ENCODE measurements at regions not wholly inside any gene's neighbourhood (a gene's known extent, or its start where the extent isn't known, plus 50 kb on each side); places are given as distances from the start of the nearest gene placed in this dataset.
"Not testable (repeated sequence)": the region's sequence is repeated elsewhere in the genome, so short reads cannot be mapped to it uniquely, and the experiment has no call there.

DNA sequence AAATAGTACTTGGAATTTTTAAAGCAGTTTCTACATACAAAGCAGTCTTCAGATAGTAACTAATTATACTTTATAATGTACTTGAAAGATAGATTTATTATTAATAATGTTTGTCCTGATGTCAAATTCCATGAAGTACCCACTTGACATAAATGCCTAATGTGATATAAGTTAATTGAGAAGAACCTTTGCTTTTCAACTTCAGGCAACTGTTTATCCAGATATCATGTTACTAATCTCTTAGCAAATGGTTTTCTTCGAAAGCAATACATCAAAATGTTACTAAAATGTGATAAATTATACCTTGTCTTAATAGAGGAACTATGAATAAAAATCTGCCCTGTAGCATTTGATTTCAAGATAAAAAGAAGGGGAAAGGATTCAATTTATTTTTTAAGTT, 146.8 kb upstream of the FBXL17 start:
- DNase-seq: no peak

DNA sequence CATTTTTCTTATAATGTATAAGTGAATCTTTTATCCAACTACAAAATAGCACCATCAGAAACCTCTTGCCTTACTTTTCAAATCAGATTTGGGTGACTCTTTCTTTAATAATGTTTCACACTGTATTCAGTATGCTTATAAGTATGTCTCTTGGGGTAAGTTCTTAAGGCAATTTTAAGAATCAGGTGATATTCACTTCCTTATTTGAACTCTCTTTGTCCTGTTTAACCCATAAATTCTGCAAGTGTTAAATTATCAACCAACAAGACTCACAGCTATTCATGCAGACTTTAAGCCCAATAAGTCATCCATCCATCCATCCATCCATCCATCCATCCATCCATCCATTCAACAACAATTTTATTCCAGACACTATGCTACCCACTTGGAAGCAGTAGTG, 142.7 kb upstream of the FBXL17 start:
- DNase-seq: no peak

DNA sequence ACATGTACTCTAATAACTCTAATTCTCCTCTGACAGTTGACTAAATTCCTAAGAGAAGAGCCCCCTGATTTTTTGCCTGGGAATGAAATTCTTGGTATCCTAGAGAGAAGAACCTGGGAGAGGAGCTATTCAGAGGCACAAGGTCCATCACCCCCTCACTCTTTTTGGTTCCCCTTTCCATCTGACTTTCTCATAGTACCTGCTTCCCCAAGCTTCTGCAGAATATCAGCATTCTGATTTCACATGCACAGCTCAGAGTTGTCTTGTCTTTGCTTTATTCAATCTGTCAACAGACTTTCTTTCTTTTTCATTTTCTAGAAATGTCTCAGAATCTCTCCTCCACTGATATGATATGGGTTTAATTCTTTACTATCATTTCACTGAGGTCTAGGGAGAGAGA, 141.5 kb upstream of the FBXL17 start:
- DNase-seq: no peak

DNA sequence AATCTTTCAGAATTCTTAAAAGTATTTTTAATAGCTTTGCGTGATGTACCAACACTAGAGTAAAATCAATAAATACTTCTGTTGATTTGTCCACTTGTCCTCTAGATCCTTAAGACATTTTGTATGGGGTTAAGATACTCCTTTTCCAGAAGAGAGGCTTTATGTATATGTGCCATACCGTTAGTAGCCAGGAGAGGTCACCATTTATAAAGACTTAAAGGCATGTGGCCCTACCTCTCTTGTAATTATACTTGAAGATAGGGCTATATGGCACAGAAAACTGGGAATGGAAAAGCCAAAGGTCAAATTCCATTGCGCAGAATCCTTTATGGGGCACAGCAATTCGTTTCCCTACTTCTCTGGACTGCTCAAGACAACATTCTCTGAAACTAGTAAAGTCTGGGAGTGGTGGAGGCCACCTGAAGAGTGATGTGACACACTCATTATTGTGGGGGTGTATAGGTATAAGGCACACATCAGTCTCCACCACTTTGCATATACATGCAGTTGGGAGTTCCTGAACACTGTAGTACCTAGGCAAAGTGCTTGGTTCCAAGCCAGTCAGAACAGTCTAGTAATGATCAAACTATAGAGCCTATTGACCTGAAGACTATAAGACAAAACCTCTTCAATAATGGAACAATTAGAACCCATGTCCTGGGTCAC, 140.1 kb upstream of the FBXL17 start:
- DNase-seq: peak; percentile 37

DNA sequence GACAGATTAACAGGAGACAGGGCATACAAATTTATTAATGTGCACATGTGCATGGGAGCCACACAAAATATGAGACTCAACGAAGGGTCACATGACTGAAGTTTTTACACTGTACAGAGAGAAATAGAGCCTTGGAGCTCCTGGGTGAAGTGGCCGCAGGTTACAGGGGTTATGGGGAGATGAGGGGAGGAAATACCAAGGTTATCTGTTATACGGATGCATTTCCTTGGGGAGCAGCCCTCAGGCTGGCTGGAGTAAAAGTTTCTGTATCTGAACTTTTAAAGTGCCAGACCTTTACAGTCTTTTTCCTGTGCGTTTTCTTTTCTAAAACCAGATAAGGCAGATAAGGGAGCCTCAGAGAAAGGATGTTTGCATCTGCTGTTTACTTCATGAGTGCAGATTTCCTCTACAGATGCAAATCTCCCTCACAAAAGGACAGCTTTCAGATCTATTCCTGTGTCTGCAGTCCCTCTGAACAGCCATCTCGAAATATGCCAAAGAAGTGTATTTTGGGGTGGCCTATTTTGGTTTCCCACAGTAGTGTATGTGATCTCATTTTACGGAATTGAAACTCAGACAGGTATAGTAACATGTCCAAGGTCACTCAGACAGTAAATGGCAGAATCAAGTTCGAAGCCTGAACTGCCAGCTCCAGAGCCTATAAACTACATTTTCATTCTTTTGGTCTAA, 139.3 kb upstream of the FBXL17 start:
- no peak for DNase-seq

DNA sequence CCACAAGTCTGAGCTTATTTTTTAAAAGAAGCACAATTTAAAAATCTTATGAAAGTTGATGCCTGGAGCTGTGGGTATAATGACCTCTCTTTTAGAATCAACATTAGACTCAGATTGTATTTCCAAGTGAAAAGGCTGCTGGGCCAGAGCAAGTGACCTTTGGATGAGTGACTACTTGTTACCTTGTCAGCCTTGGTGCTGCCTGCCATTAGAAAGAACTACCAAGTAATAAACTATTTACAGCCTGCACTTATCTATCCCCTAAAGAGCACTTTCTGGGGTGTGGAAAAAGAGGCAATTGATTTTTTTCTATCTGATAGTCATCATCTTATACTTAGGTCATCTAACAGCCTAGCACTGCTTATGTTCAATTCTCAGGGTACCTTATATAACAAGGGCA, 134.9 kb upstream of the FBXL17 start:
- no peak for DNase-seq

DNA sequence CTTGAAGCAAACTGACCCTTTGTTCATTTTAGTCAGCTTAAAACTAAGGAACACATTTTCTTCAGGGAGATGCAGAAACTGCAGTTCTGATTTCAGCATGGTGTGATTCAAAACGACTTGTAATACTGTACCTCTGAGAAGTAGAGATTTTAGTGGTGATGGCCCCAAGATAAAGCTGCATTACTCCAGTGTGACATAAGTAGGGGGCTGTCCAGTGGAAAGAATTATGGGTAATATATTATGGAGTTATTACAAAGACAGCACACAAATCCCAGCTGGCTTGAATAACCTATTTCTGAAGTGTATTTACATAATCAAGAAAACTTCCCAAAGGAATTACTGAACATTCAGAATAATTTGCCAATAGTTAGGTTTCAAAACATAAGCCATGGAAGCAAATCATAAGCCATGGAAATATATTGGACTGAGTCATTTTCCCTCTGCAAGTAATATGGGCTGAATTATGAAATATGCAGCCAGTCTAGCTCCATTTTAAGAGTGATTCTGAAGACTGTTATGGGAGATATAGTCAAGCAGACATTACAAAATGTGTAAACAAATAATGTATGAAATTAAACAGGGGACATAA, 133.7 kb upstream of the FBXL17 start:
- DNase-seq: no peak

DNA sequence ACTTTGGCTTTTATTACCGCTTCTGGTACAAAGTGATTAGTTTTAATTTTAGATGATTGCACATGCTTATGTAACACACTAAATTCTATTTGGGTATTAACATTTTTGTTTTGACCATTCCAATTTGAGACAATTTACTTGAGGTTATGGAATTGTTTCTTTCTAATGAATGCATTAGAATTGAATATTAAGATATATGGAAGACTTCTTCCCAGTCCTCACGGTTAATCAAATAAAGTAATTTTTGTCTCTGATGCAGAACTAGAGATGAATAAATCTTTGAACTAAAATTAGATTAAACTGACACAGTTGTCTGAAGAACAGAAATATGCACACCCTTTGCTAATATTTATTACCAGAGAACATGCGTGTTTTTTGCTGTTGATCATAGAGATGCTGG, 127.1 kb upstream of the FBXL17 start:
- DNase-seq: no peak

DNA sequence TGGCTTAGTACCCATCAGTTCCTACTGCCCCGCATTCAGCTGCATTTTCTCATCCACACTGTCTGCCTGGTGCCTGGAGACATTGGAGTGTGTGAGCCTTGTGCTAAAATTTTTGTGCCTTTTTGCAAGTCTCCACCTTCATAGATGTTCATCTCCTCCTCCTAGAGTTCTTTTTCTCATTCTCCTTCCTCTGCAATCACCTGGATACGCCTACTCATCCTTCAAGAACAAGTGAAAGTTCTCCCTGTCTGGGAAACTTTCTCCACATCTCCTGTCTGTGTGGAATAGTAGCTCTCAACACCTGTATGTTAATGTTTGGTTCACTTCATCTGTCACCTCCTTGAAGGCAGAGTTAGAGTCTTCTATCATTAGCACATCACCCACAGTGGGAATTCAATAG, 125.7 kb upstream of the FBXL17 start:
- no peak for DNase-seq

DNA sequence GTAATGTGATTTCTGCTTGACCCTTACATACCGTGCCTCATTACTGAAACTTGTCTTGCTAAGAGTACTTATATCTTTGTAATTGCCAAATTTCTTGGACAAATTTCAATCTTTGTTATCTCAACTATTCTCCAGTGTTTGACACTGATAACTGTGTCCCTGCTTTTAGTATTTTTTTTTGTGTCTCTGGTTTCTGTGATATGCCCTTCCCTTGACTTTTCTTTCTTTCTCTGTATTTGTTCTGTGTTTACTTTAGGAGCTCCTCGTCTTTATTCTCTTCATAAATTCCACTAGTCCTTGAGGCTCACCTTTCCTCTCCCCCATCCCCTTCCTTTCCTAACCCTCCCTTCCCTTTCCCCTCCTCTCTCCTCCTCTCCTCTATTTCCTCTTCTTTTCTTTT, 123.7 kb upstream of the FBXL17 start:
- DNase-seq: no peak

DNA sequence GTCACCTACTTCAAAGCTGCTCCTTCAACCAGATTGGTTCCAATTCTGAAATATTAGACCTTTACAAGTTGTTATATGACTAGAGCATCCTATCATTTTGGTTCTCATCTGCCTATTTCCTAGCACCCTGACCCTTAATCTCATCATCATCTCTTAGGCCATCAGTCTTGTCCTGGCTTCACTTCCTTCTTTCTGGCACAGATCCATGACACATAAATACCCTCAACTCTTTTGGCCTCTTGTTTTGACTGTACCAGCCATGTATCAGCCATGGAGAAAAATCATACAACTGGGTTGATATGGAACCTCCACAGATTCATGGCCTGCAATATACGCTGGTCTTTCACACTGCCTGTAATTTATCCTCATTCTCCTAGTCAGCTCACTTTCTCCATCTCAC, 123.1 kb upstream of the FBXL17 start:
- DNase-seq: no peak

DNA sequence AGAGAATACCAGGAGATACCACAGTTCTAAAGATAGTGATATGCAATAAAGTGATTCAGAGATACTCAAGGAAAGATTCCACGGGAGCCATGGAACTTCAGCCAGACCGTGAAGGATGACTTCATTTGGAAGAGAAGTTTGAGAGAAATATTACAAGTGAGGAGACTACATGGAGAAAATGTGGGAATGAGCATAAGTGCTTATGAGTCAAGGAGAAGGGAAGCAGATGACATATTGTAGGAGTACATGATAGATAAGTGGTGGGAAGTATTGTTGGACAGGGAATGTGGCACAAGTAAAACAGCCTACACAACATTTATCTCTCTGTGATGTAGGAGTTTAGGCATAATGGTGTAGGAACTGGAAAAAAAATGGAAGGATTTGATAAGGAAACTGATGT, 122.1 kb upstream of the FBXL17 start:
- DNase-seq: peak; percentile 68

DNA sequence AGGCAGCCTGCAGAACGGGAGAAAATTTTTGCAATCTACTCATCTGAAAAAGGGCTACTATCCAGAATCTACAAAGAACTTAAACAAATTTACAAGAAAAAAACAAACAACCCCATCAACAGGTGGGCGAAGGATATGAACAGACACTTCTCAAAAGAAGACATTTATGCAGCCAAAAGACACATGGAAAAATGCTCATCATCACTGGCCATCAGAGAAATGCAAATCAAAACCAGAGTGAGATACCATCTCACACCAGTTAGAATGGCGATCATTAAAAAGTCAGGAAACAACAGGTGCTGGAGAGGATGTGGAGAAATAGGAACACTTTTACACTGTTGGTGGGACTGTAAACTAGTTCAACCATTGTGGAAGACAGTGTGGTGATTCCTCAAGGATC, 113.7 kb upstream of the FBXL17 start:
- DNase-seq: not testable (repeated sequence)

DNA sequence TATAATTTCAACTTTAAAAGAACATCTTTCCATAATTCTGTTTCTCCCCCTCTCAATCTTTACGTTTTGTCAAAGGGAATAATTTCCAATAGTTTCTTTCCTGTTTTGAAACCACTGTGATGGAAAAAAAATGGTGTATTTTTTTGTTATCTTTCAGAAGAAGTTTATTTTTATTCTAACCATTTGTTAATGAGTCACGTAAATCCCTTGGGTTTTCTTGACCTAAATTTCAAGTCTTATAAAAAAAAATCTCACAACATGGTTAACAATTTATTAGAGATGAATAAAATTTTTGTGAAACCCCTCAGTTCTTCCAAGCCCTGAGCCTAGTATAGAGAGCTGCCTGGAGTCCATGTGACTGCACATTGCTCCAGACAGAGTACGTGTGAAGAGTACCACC, 106.1 kb upstream of the FBXL17 start:
- DNase-seq: no peak

DNA sequence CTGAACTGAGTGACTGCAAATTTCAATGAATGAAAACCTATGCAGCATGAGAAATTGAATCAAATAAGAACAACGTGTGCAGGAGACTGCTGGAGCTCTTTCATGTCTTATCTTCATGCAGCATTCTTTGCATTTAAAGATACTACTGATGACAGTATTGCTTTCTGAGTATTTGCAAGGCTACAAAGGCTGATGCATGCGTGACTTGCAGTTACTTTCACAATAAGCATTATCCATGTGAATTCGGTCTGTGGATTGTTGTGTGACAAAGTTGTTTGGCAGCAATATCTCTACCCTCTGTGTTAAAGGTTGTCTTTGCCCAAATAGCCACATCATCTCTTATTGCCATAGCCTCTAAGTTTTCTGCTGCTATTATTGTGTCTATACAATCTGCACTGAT, 102.1 kb upstream of the FBXL17 start:
- DNase-seq: no peak

DNA sequence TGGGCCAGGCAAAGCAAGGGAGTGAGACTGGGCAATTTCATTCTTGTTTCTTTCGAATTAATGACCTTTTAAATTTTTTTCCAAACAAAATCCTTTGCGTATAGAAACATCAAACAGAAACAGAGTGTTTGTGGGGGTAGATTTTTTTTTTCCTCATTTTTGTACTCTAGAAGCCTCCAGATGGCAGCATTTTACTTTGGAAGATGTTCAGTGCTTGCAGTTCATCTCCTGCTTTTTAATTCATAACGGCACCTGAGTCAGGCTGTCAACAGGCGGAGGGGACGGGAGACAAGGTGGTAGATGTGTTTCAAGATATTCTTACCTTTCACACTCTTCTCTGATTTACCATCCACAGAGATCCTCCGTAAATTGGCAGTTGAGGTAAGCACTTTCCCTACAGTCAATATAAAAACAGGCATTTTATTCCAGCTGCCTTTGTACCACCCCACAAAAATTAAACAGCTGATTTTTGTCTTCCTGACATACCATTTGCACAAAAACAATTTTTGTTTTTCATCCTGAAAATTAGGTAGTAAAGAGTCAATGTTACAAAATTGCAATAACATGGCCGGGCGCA, 99.5 kb upstream of the FBXL17 start:
- DNase-seq: peak; percentile 14

DNA sequence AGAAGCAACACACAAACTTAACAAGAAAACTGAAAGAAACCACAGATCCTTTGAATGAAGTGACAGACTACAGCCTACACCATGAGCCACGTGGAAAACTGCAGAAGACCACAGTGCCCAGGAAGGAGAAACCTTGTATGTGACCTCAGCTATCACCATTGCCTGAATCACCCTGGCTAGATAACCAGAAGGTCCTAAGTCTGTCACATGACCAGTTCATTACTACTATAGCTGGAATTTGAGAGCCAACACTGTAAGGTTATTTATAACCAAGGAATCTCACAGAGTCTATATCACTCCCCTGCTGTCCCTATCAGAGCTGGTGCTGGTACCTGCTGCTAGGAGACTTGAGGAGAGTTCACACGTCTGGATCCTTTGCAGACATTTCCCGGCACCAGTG, 90.3 kb upstream of the FBXL17 start:
- DNase-seq: no peak

DNA sequence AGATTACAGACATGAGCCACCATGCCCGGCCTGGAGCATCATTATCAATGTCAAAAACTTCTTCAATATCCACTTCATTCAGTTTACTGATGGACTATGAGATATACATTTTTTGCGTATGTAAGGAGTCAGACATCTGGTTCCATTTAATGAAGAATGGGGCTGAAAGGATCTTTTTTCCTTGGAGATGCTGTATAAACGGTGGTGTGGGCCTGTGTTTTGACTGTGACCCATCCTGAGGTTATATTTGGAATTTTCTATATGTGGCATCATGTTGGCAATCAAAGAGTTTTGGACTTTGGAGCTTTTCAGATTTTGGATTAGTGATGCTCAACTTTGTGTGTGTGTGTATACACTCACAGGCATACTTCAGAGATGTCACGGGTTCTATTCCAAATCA, 85.7 kb upstream of the FBXL17 start:
- DNase-seq: no peak

DNA sequence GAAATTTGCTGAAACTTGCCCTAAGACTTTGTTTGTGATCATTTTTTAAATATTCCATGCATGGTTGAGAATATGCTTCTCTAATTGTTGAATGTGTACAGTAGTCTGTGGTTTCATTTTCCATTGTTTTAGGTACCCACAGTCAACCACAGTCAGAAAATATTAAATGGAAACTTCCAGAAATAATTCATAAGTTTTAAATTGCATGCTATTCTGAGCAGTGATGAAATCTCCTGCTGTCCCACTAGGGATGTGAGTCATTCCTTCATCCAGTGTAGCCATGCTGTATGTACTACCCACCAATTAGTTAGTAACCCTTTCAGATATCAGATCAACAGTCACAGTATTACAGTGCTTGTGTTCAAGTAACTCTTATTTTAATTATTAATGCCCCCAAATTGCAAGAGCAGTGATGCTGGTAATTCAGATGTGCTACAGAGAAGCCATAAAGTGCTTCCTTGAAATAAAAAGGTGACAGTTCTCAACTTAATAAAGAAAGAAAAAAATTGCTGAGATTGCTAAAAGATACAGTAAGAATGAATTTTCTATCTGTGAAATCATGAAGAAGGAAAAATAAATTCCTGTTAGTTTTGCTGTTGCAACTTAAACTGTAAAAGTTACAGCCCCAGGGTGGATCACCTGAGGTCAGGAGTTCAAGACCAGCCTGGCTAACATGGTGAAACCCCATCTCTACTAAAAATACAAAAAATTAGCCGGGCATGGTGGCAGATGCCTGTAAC, 79.9 kb upstream of the FBXL17 start:
- peak; percentile 34 for DNase-seq

DNA sequence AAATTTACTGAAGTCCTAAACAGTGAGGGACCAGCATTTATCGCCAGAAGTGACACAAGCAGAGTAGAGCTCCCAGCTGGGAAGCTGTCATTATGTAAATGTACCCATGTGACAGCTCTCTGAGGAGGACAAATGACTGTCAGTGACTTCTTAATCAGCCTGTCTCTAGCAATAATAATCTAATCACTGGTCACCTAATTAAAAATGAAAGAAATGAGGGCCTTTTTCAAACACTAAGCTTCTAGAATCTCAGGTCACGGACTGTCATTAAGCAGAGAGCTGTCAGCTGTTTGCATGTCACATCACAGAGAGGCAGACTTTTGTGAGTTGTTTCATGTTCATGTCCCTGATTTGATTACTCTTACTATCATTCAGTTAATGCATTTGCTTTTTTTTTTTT, 77.9 kb upstream of the FBXL17 start:
- DNase-seq: no peak

DNA sequence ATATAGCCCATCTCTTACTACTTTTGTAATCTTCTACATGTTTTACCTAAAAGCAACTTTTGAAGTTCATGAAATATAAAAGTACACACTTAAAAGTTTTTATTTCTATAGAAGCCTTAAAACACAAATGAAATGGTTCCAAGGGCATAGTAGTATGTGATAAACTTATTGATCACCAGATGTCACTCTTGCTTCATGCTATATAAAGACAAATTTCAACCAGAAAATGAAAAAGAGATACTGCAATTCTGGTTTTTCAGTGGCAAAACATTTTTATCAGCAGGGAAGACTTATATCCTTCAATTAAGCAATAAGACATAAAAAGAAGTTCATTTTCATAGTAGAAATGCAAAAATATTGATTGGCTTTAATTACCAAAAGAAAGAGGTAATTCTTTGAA, 69.4 kb upstream of the FBXL17 start:
- DNase-seq: no peak

DNA sequence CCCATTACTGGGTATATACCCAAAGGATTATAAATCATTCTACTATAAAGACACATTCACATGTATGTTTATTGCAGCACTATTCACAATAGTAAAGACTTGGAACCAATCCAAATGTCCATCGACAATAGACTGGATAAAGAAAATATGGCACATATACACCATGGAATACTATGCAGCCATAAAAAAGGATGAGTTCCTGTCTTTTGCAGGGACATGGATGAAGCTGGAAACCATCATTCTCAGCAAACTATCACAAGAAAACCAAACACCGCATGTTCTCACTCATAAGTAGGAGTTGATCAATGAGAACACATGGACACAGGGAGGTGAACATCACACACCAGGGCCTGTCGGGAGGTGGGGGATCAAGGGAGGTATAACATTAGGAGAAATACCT, 62.2 kb upstream of the FBXL17 start:
- not testable (repeated sequence) for DNase-seq

DNA sequence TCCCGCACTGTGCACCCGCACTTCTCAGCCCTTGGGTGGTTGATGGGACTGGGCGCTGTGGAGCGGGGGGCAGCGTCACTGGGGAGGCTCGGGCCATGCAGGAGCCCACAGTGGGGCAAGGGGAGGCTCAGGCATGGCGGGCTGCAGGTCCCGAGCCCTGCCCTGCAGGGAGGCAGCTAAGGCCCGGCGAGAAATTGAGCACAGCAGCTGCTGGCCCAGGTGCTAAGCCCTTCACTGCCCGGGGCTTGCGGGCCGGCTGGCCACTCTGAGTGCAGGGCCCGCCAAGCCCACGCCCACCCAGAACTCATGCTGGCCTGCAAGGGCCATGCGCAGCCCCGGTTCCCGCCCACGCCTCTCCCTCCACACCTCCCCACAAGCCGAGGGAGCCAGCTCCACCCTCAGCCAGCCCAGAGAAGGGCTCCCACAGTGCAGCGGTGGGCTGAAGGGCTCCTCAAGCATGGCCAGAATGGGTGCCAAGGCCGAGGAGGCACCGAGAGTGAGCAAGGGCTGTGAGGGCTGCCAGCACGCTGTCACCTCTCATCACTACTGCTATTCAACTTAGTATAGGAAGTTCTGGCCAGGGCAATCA, 60.3 kb upstream of the FBXL17 start:
- DNase-seq: not testable (repeated sequence)

Measured in NCI-H226 (cell line).